GM20000 (cell line): ENCODE measurements at regions not wholly inside any gene's neighbourhood (a gene's known extent, or its start where the extent isn't known, plus 50 kb on each side); places are given as distances from the start of the nearest gene placed in this dataset.

Source experiments
- DNase-seq: peaks from one replicate; pipeline ENCODE4 v3.0.0; 2012; ENCODE audit warnings: low spot score
- TF ChIP-seq, protein P1 (sequence below): IDR thresholded peaks from 2 replicates; pipeline ENCODE4 v1.5.1; 2012; ENCODE audit warnings: mild to moderate bottlenecking, control low read depth; ENCODE audit errors: extremely low read depth, missing control alignments

DNA sequence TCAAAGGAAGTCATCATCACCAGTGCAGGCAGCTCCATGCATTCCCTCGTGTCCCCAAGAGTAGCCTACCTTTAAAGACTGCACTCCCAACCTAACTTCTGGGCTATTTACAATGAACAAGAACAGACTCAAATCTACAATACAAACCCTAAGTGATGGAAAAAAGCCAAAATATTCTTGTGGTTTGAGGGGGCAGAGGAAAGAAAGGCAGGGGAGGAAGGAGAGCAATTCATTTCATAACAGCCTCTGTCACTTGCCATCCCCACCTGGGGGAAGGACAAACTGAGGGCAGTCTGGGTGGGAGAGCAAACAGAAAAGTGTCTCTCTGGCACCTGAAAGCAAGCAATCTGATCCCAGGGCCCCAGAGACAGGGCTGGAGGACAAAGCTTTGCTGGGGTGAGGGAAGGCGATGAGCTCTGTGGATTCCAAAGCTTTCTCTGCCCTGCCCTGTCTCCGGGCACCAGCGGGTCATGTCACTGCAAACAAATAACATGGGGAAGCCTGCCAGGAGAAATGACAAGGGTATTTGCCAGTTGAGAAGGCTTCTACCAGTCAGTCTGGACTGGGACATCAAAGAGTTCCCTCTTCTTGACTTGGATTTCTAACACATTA lies 528.0 kb upstream of the TNP1 start:
- TF ChIP-seq, protein P1, sequence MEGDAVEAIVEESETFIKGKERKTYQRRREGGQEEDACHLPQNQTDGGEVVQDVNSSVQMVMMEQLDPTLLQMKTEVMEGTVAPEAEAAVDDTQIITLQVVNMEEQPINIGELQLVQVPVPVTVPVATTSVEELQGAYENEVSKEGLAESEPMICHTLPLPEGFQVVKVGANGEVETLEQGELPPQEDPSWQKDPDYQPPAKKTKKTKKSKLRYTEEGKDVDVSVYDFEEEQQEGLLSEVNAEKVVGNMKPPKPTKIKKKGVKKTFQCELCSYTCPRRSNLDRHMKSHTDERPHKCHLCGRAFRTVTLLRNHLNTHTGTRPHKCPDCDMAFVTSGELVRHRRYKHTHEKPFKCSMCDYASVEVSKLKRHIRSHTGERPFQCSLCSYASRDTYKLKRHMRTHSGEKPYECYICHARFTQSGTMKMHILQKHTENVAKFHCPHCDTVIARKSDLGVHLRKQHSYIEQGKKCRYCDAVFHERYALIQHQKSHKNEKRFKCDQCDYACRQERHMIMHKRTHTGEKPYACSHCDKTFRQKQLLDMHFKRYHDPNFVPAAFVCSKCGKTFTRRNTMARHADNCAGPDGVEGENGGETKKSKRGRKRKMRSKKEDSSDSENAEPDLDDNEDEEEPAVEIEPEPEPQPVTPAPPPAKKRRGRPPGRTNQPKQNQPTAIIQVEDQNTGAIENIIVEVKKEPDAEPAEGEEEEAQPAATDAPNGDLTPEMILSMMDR = no peak
- no peak for DNase-seq

DNA sequence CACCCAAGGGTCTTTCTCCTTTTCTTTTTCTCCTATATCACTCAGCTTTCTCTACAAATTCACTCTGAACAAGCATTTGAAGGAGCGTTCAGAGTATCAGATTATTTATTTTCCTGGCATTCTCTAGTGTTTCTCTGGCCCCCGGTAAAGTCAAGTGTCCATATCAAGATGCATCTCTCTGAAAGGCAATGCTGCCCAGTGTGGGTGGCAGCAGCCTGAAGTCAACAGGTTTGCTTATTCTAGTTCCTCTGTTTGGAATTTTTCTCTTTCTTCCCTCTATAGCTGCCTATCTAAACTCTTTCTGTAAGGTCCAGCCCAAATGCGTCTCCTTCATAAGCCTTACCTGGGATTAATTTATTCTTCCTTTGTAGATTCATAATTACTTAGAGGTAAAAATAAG lies 526.2 kb upstream of the TNP1 start:
- no peak for DNase-seq
- TF ChIP-seq, protein P1 = no peak

DNA sequence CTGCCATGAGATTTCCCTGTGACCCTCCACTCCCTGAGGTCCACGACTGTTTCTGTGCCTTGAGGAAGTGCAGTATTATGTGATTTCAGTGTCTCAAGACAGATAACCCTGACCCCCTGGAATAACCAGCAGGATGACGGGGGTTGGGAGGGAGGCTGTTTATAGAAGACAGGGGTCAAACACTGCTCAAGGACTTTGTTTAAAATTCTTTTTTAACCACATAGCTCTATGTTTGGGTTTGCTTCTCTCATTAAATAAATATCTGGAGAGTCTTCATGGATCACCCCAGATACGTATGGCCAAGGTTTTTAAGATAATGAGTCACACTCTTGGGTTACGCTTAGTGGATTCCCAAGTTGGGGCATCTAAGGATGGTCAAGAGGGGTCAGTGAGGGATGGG lies 523.8 kb upstream of the TNP1 start:
- TF ChIP-seq, protein P1 = no peak
- DNase-seq = no peak

DNA sequence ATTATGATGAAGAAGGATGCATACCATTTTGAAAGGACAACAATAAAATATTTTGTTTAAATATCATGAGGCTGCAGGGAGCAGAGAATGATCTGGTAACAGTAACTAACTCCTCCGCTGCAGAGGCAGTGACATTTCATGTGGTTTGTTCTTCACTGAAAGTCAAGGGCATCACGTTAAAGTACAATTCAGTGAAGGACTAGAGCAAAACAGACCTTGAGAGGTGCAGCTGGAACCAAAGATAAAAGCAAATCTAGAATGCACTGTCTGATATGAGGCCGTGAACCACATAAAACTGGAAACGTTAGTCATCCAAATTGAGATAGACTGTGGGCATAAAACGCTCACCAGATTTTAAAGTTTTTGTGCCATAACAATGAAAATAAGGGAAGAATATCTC lies 522.9 kb upstream of the TNP1 start:
- no peak for DNase-seq

DNA sequence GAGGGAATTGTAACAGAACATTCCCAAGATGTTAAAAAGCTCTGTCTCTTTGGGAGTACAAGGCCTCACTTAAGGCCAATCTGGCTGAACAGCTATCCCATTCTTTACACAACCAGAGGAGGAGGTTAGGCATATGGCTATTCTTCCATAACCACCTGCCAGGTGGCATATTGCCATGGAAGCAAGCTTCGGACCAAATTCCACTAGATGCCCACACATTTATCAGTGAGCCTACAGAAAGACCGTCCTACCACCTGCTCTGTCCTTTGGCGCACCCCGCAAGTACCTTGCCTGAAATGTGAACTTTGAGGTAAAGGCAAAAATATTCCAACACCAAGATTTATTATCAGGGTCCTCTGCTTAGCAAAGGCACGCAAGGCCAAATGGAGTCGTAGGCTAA lies 519.9 kb upstream of the TNP1 start:
- TF ChIP-seq, protein P1 = no peak
- no peak for DNase-seq

More for the DNA sequence above, 522.9 kb upstream of the TNP1 start:
- TF ChIP-seq, protein P1 = no peak

DNA sequence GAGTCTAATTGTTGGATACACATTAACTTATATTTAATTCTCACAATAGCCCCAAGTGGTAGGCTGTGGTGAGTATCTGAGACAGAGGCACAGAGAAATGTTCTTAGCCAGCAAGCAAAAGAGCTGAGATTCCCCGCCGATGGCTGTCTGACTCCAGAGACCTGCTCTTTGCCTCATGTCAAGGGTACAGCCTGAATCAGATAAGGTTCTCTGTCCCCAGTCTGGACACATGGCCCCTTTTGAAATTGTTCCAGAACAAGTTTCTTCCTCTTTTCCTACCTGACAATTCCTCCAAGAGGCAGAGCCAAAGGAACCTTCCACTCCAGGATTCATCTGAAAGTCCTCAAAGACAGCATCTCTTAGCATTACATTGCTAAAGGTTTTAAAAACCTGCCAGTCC lies 512.9 kb upstream of the TNP1 start:
- no peak for DNase-seq
- TF ChIP-seq, protein P1 = no peak

DNA sequence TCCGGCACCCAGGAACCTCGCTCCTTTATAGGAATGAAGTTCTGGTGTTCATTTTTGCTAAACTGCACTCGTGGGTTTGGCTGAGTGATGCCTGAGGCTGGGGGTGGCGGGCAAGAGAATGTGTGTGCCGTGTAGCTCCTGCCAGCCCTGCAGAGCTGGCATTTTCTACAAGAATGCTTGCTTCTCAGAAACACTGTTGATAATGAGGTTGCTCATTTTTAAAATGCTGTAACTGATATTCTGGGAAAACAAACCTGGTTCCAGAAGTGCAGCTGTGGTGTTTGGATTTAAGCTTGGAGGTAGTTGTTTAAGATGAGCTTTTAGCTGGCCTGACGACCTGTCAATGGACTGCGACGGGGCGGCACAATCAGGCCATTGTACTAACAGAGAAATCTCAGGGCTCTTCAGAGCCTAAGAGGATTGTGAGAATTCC lies 511.9 kb upstream of the TNP1 start:
- TF ChIP-seq, protein P1 = no peak
- DNase-seq = no peak
